ENCODE measurements at regions not wholly inside any gene's neighbourhood (a gene's known extent, or its start where the extent isn't known, plus 50 kb on each side); places are given as distances from the start of the nearest gene placed in this dataset.

DNA sequence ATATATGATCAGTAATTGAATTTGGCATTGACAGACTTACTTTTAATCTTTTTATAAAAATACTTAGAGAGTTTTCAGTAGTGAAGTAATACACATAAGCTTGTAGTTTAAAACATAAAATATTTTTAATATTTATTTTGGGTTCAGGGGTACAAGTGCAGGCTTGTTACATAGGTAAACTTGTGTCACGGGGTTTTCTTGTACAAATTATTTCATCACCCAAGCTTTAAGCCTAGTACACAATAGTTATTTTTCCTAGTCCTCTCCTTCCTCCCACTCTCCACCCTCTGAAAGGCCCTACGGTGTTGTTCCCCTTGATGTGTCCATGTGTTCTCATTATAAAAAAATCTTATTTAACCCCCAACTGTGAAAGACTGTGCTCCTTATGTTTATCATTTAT, 1397.8 kb upstream of the RAG2 start:
- TF ChIP-seq YY1 (IDR thresholded peaks at IDR 0.05; ENCODE audit: extremely low read depth, insufficient replicate concordance, low read depth, low read length) (no peak), EZH2 (IDR thresholded peaks at IDR 0.05) (no peak), SP1 (IDR thresholded peaks at IDR 0.05; ENCODE audit: low read depth) (no peak), CTCF (IDR thresholded peaks at IDR 0.05 in 2 of 3, conservative IDR thresholded peaks at IDR 0.05 in 1 of 3; ENCODE audit: borderline replicate concordance in 1 of 3, insufficient read depth in 1 of 3, low read depth in 2 of 3, low read length in 2 of 3) (no peak), SIN3A (IDR thresholded peaks at IDR 0.05; ENCODE audit: low read depth) (no peak), SRF (IDR thresholded peaks at IDR 0.05; ENCODE audit: low read depth) (no peak), EZH2phosphoT487 (IDR thresholded peaks at IDR 0.05; ENCODE audit: borderline replicate concordance) (no peak), POLR2A (IDR thresholded peaks at IDR 0.05; ENCODE audit: borderline replicate concordance, extremely low read depth, insufficient read depth, insufficient read length) (no peak), REST (IDR thresholded peaks at IDR 0.05; ENCODE audit: low read depth) (no peak), CBX3 (IDR thresholded peaks at IDR 0.05; ENCODE audit: low read depth) (no peak), EGR1 (IDR thresholded peaks at IDR 0.05; ENCODE audit: low read depth) (no peak), ELF1 (IDR thresholded peaks at IDR 0.05; ENCODE audit: borderline replicate concordance, low read depth) (no peak)
